ENCODE measurements at regions not wholly inside any gene's neighbourhood (a gene's known extent, or its start where the extent isn't known, plus 50 kb on each side); places are given as distances from the start of the nearest gene placed in this dataset.

GRCh38 chr9:135183528-135184180 lies 96.2 kb downstream of the OLFM1 start:
- TF ChIP-seq POLR2AphosphoS5 (IDR thresholded peaks at IDR 0.05; ENCODE audit: low read depth, low read length) (no peak), CTCF (IDR thresholded peaks at IDR 0.05) (no peak), REST (IDR thresholded peaks at IDR 0.05; ENCODE audit: insufficient read depth in 1 of 2, low read depth in 2 of 2, low read length in 1 of 2) (no peak), SIN3A (IDR thresholded peaks at IDR 0.05; ENCODE audit: borderline replicate concordance, insufficient read depth, low read depth, low read length) (no peak), TCF7L2 (IDR thresholded peaks at IDR 0.05; ENCODE audit: low read depth, low read length) (no peak)
